HPDE6-E6E7 (cell line): ENCODE measurements at regions not wholly inside any gene's neighbourhood (a gene's known extent, or its start where the extent isn't known, plus 50 kb on each side); places are given as distances from the start of the nearest gene placed in this dataset.
"Not testable (repeated sequence)": the region's sequence is repeated elsewhere in the genome, so short reads cannot be mapped to it uniquely, and the experiment has no call there.

Experiments
- DNase-seq: peaks from one replicate; pipeline ENCODE4 v3.0.0; 2011; ENCODE audit warnings: missing footprints; ENCODE audit errors: extremely low spot score

GRCh38 chr1:220412382-220412781 lies 115.6 kb upstream of the MARK1 start:
- not testable (repeated sequence) for DNase-seq

- no peak for DNase-seq
These were observed 117.3 kb upstream of the MARK1 start for GRCh38 chr1:220410611-220411010.

GRCh38 chr1:220409771-220410595 lies 118.0 kb upstream of the MARK1 start:
- DNase-seq = no peak

GRCh38 chr1:220407191-220407590 lies 120.7 kb upstream of the MARK1 start:
- DNase-seq = no peak

- no peak for DNase-seq
These were observed 126.0 kb upstream of the RAB3GAP2 start for GRCh38 chr1:220398238-220398637.

GRCh38 chr1:220391491-220391890 lies 119.2 kb upstream of the RAB3GAP2 start:
- DNase-seq = no peak

- DNase-seq = no peak
These were observed 117.4 kb upstream of the RAB3GAP2 start for GRCh38 chr1:220389634-220390033.

- DNase-seq = no peak
These were observed 114.4 kb upstream of the RAB3GAP2 start for GRCh38 chr1:220386494-220387195.

GRCh38 chr1:220385158-220385557 lies 112.9 kb upstream of the RAB3GAP2 start:
- DNase-seq = no peak

GRCh38 chr1:220382994-220383393 lies 110.7 kb upstream of the RAB3GAP2 start:
- no peak for DNase-seq

- DNase-seq = no peak
These were observed 108.6 kb upstream of the RAB3GAP2 start for GRCh38 chr1:220380885-220381284.

GRCh38 chr1:220378571-220379302 lies 106.5 kb upstream of the RAB3GAP2 start:
- no peak for DNase-seq

GRCh38 chr1:220375715-220376114 lies 103.5 kb upstream of the RAB3GAP2 start:
- no peak for DNase-seq

- DNase-seq = no peak
These were observed 102.2 kb upstream of the RAB3GAP2 start for GRCh38 chr1:220374449-220374848.

GRCh38 chr1:220372451-220372850 lies 100.2 kb upstream of the RAB3GAP2 start:
- DNase-seq = no peak

- no peak for DNase-seq
These were observed 99.1 kb upstream of the RAB3GAP2 start for GRCh38 chr1:220371324-220371723.

- DNase-seq = peak; percentile 96
These were observed 97.9 kb upstream of the RAB3GAP2 start for GRCh38 chr1:220370041-220370700.

GRCh38 chr1:220369511-220369910 lies 97.3 kb upstream of the RAB3GAP2 start:
- DNase-seq = no peak

- DNase-seq = peak; percentile 50
These were observed 96.4 kb upstream of the RAB3GAP2 start for GRCh38 chr1:220368352-220369265.

- no peak for DNase-seq
These were observed 95.6 kb upstream of the RAB3GAP2 start for GRCh38 chr1:220367833-220368232.

GRCh38 chr1:220366269-220366668 lies 94.0 kb upstream of the RAB3GAP2 start:
- no peak for DNase-seq
